Right lobe of liver (tissue), 4 donors: ENCODE measurements at regions not wholly inside any gene's neighbourhood (a gene's known extent, or its start where the extent isn't known, plus 50 kb on each side); places are given as distances from the start of the nearest gene placed in this dataset.

Source experiments
- POLR2A ChIP-seq: fragments of 450-650 bp; IDR thresholded peaks from one replicate; pipeline ENCODE4 v1.6.1; 2017; ENCODE audit warnings: antibody characterized with exemption, mild to moderate bottlenecking
- TF ChIP-seq, protein P1 (sequence below), 4 donors: fragments of 200-600 bp in 3 of 4; fragments of 450-650 bp in 1 of 4; IDR thresholded peaks; one replicate each; pipeline versions ENCODE4 v1.5.1 to v1.8.0; 2016 to 2022; ENCODE audit warnings: antibody characterized with exemption in 4 of 4, mild to moderate bottlenecking in 2 of 4
- donor health status: DM: no; HTN: no; CAD: no.
- donor health status: DM: no; HTN: no; CAD: no.
- donor health status: DM: no; HTN: yes; CAD: no.

GRCh38 chr15:66945286-66945685 is 120.1 kb upstream of the SMAD3 start:
- TF ChIP-seq, protein P1, sequence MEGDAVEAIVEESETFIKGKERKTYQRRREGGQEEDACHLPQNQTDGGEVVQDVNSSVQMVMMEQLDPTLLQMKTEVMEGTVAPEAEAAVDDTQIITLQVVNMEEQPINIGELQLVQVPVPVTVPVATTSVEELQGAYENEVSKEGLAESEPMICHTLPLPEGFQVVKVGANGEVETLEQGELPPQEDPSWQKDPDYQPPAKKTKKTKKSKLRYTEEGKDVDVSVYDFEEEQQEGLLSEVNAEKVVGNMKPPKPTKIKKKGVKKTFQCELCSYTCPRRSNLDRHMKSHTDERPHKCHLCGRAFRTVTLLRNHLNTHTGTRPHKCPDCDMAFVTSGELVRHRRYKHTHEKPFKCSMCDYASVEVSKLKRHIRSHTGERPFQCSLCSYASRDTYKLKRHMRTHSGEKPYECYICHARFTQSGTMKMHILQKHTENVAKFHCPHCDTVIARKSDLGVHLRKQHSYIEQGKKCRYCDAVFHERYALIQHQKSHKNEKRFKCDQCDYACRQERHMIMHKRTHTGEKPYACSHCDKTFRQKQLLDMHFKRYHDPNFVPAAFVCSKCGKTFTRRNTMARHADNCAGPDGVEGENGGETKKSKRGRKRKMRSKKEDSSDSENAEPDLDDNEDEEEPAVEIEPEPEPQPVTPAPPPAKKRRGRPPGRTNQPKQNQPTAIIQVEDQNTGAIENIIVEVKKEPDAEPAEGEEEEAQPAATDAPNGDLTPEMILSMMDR (IDR thresholded peaks at IDR 0.05): no peak
- TF ChIP-seq POLR2A: no peak
